Retinal pigment epithelial cell (primary cell): ENCODE measurements at regions not wholly inside any gene's neighbourhood (a gene's known extent, or its start where the extent isn't known, plus 50 kb on each side); places are given as distances from the start of the nearest gene placed in this dataset.

Source experiments
- DNase-seq: peaks from one replicate; pipeline ENCODE4 v3.0.0-alpha.2; 2010; ENCODE audit warnings: low read depth
- H3K4me3 ChIP-seq: 2 replicates; pipeline ENCODE4 v1.5.1; 2011; ENCODE audit warnings: mild to moderate bottlenecking, low read length, control low read depth, moderate library complexity
- CTCF ChIP-seq: conservative IDR thresholded peaks from 2 replicates; pipeline ENCODE4 v1.5.1; 2011; ENCODE audit warnings: low read depth, low read length, control low read depth, inconsistent platforms

GRCh38 chr16:86337581-86338402, 172.5 kb upstream of the FOXF1 start:
- no peak for TF ChIP-seq CTCF
- no peak overlapping the region for H3K4me3 ChIP-seq
- no peak for DNase-seq

DNA sequence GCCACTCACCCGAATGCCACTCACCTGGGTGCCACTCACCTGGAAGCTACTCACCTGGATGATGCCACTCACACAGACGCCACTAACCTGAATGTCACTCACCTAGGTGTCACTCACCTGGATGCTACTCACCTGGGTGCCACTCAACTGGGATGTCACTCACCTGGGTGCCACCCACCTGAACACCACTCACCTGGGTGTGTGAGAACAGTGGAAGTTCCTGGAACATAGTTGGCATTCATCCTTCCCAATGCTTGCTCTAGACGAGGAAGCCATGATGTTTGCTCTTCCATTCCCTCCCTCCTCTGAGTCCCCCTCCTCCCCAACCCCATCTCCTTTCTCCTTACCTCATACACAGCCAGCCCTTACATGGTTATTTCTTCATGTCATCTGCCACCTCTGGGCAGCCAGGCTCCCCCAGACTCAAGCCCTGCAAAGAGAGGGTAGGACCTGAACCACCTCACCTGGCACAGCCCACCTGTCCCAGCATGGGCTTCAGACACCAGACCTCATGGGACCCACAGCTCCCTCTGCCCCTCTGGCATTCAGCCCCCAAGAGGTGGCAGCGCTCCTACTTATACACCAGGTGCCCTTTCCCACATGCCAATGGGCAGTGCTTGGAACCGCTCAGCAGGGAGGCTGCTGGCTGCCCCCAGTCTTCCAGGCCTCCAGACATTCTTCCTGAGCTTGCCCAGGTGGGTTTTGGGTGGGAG, 171.8 kb upstream of the FOXF1 start:
- DNase-seq: no peak
- no peak for TF ChIP-seq CTCF

GRCh38 chr16:86342161-86342834, 168.0 kb upstream of the FOXF1 start:
- DNase-seq: no peak
- no peak for TF ChIP-seq CTCF
- no peak overlapping the region for H3K4me3 ChIP-seq

More for the DNA sequence above, 171.8 kb upstream of the FOXF1 start:
- H3K4me3 ChIP-seq: no peak overlapping the region

DNA sequence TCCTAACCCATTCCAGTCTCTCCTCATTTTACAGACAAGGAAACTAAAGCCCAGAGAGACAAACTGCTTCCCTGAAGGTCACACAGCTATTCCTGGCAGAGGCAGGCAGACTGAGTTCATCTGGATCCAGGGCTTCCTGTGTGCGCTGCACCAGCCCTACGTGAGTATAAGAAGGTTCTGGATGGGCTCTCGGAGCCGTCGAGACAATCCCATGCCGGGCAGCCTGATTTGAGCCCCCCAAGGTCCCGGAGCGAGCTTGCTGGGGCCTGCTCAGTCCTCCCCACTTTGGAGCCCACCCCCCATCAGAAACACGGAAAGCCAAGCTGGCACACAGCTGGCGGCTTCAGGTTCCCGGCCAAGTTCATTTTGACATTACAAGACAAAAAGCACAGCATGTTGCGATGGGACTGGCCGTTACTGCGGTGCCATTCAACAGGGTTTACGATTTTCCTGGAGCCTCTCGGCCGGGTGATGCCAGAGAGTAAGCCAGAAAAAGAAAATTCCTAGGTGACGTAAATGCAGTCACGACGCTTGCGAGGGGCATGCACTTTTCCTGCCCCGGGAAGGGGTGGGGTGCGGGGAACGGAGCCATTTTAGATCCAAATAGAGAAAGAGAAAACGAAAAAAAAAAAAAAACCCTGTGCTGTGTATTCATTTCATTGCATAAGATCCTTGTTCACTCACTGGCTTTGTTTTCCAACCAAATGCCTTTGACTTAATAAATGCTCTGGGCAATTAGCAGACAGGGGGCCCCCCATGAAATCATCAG, 167.1 kb upstream of the FOXF1 start:
- peak; percentile 63 for DNase-seq
- no peak overlapping the region for H3K4me3 ChIP-seq
- TF ChIP-seq CTCF: no peak

DNA sequence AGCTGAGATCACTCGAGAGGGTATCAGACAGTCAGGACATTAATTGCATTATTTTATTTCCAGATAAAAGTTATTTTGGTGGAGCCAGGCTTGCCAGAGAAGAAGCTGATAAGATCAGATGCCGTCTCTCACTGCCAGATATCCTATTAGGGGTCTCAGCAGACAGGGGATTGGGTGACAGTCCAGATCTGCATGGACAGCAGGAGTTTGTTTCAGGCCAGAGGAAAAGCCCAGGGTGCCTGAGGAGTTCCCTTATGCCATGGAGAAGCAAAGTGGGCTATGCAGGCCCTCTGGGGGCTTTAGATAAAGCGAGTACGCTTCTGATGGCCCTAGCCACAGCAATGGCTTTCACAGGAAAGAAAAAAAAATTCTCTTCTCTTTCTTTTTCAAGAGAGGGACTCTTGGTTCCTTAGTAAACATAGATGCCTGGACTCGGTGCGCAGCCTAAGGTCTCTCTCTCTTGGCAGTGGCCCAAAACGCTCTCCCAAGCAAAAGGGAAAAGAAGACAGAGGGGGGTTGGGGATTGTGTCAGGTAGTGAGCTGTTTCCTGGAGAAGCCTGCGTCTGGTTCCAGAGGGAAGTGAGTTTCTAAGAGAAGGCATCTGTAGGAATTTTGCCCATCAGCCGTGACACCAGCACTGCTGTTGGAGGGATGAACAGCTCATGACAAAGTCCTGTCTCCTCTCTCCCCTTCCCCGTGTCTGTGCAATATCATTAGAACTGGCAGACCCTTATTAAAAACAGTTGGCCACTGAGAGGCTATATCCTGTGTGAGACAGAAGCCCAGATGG, 166.3 kb upstream of the FOXF1 start:
- no peak for DNase-seq
- no peak overlapping the region for H3K4me3 ChIP-seq
- TF ChIP-seq CTCF: no peak

DNA sequence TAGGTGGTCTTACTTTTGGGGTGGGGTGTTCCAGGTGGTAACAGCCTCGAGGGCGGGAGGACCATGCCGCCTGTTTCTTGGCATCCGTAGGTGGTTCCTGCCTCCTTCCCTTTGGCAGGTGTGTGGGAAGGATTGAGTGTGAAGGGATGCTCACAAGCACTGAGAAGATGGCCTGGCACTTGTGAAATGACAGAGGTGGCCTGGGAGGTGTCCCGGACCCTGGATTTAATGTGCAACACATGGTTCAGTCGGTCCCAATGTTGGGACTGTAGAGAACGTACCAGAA, 165.8 kb upstream of the FOXF1 start:
- no peak for TF ChIP-seq CTCF
- no peak for DNase-seq
- H3K4me3 ChIP-seq: no peak overlapping the region
